Testis (tissue), 2 donors: ENCODE measurements at regions not wholly inside any gene's neighbourhood (a gene's known extent, or its start where the extent isn't known, plus 50 kb on each side); places are given as distances from the start of the nearest gene placed in this dataset.

Experiments
- DNase-seq: peaks from one replicate; pipeline ENCODE4 v3.0.0-alpha.2; 2019
- H3K27ac ChIP-seq, 2 donors: fragments of 200-600 bp; sonication (generic); one replicate each; pipeline ENCODE4 v1.5.1; 2019
- H3K27me3 ChIP-seq: fragments of 200-600 bp; sonication (generic); one replicate; pipeline ENCODE4 v1.5.1; 2019
- H3K36me3 ChIP-seq: fragments of 200-600 bp; sonication (generic); one replicate; pipeline ENCODE4 v1.5.1; 2017; ENCODE audit warnings: low read depth; ENCODE audit errors: missing control alignments
- H3K4me1 ChIP-seq: fragments of 200-600 bp; sonication (generic); one replicate; pipeline ENCODE4 v1.5.1; 2019
- H3K4me3 ChIP-seq, 2 donors: fragments of 200-600 bp; sonication (generic); one replicate each; pipeline ENCODE4 v1.5.1; 2017 to 2019
- H3K9me3 ChIP-seq: fragments of 200-600 bp; sonication (generic); one replicate; pipeline ENCODE4 v1.5.1; 2017
- POLR2A ChIP-seq: fragments of 450-650 bp; IDR thresholded peaks from one replicate; pipeline ENCODE4 v1.6.1; 2017; ENCODE audit warnings: antibody characterized with exemption, mild to moderate bottlenecking, moderate library complexity
- WGBS, 2 donors: methylation state at CpG; one replicate each; pipeline ENCODE4 v1.1.5; 2018; 5-methylcytosine and 5-hydroxymethylcytosine counted together
- intact Hi-C: fragments of 100-400 bp; cut with DNase I; formaldehyde crosslinking; loops from one replicate; pipeline ENCODE4 v1.15.1; 2023; ENCODE audit warnings: low total_unique reads
- TF ChIP-seq, protein P1 (sequence below), 3 experiments: fragments of 450-650 bp in 2 of 3; fragments of 200-600 bp in 1 of 3; sonication (generic) in 1 of 3; IDR thresholded peaks; one replicate each; pipeline ENCODE4 v1.5.1; 2016 to 2019; ENCODE audit warnings: antibody characterized with exemption in 3 of 3, mild to moderate bottlenecking in 2 of 3, moderate library complexity in 1 of 3

DNA sequence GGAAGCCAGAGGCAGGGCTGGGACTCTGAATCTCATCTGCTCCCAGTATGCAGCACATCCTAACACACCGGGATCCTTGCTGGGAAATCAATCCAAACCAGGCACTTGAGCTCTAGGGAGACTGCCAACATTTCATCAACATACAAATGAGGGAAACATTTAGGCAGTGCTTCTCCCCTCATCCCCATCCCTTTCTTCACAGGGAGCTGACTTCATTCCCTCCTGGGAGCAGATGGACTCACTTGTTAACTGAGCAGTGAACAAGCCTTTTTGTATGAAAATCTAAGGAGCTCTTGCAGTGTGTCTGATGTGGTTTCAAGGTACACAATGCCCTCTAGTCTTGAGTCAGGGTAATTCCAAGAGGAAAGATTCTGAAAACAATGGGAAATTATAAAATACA, 96.3 kb downstream of the TMEM114 start:
- H3K36me3 ChIP-seq: no peaks in the 10 kb centered on the region
- no peaks in the 10 kb centered on the region for H3K9me3 ChIP-seq
- intact Hi-C loops: no loop called here
- no peaks in the 10 kb centered on the region for H3K27me3 ChIP-seq
- no peak for DNase-seq
- TF ChIP-seq POLR2A: no peak
- TF ChIP-seq, protein P1, sequence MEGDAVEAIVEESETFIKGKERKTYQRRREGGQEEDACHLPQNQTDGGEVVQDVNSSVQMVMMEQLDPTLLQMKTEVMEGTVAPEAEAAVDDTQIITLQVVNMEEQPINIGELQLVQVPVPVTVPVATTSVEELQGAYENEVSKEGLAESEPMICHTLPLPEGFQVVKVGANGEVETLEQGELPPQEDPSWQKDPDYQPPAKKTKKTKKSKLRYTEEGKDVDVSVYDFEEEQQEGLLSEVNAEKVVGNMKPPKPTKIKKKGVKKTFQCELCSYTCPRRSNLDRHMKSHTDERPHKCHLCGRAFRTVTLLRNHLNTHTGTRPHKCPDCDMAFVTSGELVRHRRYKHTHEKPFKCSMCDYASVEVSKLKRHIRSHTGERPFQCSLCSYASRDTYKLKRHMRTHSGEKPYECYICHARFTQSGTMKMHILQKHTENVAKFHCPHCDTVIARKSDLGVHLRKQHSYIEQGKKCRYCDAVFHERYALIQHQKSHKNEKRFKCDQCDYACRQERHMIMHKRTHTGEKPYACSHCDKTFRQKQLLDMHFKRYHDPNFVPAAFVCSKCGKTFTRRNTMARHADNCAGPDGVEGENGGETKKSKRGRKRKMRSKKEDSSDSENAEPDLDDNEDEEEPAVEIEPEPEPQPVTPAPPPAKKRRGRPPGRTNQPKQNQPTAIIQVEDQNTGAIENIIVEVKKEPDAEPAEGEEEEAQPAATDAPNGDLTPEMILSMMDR (IDR thresholded peaks at IDR 0.05): no peak
- WGBS, 2 donors: 50 to 58% methylated on average over 1 of the region's 1 CpG
- no peak overlapping the region for H3K27ac ChIP-seq
- H3K4me3 ChIP-seq: no peak overlapping the region
- H3K4me1 ChIP-seq: no peaks in the 10 kb centered on the region

DNA sequence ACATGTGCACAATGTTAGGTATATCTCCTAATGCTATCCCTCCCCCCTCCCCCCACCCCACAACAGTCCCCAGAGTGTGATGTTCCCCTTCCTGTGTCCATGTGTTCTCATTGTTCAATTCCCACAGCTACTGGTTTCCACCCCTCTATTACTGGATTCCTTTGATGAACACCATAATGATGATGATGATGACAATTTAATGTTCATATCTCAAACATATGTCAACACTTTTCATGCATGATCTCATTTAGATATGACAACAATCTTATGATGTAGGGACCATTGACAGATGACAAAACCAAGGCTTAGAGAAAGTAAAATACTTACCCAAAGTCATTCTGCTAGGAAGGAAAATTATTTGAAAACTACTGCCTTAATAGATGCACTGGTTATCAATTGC, 97.6 kb downstream of the TMEM114 start:
- TF ChIP-seq POLR2A: no peak
- TF ChIP-seq, protein P1 (IDR thresholded peaks at IDR 0.05): no peak
- Histone ChIP-seq H3K4me3 (no peak overlapping the region), H3K4me1 (no peaks in the 10 kb centered on the region), H3K36me3 (no peaks in the 10 kb centered on the region), H3K27ac (no peak overlapping the region), H3K27me3 (no peaks in the 10 kb centered on the region), H3K9me3 (no peaks in the 10 kb centered on the region)
- DNase-seq: no peak
- intact Hi-C loops: no loop called here

DNA sequence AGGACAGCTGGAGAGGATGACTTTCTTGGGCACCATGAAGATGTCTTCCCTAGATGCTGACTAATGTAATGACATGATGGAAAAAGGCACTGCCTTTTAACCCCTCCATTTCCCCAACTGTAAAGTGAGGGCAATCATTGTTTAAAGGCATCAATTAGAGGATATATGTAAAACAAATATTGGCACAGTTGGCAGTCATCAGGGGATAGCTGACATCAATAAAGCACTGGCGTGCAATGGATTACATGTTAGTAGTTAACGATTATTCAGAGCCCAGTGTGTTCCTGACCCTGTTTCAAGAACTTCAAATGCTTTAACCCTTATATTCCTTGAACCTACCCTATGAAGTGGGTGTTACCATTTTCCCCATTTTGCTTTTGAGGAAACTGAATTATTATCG, 100.7 kb downstream of the TMEM114 start:
- no peaks in the 10 kb centered on the region for H3K36me3 ChIP-seq
- H3K27ac ChIP-seq: no peak overlapping the region
- TF ChIP-seq POLR2A: no peak
- TF ChIP-seq, protein P1 (IDR thresholded peaks at IDR 0.05): no peak
- no peaks in the 10 kb centered on the region for H3K27me3 ChIP-seq
- H3K4me3 ChIP-seq: no peak overlapping the region
- DNase-seq: no peak
- no peaks in the 10 kb centered on the region for H3K4me1 ChIP-seq
- intact Hi-C loops: no loop called here
- 52 to 63% methylated on average over 3 of the region's 3 CpGs for WGBS, 2 donors
- no peaks in the 10 kb centered on the region for H3K9me3 ChIP-seq

DNA sequence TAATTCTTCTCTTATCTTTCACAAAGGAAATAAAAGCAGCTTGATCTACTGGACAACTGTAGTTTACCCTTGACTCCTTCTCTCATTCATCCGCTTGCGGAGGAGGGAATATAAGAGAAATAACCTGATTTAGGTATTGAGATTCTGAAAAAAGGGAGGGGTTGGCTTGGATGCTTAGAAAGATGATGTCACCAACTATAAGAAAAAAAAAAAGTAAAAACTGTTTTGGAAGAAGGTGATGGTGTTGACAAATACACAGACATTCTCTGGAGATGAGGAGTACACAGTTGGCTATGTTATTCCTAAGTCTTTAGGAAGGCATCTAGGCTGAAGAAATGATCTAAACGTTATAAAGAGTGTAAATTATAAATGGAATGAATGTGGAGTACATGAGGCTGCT, 103.3 kb downstream of the TMEM114 start:
- intact Hi-C loops: no loop called here
- no peak for DNase-seq
- WGBS, 2 donors: 77 to 82% methylated on average over 3 of the region's 3 CpGs
- H3K9me3 ChIP-seq: no peaks in the 10 kb centered on the region
- H3K36me3 ChIP-seq: no peaks in the 10 kb centered on the region
- no peaks in the 10 kb centered on the region for H3K27me3 ChIP-seq
- H3K27ac ChIP-seq: no peak overlapping the region
- no peaks in the 10 kb centered on the region for H3K4me1 ChIP-seq
- TF ChIP-seq, protein P1 (IDR thresholded peaks at IDR 0.05): no peak
- no peak for TF ChIP-seq POLR2A
- no peak overlapping the region for H3K4me3 ChIP-seq

DNA sequence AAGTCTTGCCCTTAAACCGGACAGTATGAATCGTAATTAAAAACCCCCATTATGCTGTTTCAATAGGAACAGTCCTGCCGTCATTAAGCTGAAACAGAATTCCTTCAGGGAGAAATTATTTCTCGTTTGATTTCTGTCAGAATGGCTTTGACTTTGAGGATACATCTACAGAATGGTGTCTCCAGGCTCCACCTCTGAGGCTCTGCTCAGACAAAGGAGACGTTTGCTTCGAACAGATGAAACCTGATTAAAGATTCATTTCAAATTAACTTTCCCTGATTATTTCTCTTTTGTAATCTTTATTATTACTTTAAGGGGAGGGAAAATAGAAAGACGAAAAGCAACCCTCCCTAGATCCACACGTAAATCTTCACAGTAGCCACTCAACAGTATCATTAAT, 106.9 kb downstream of the TMEM114 start:
- Histone ChIP-seq H3K27me3 (no peaks in the 10 kb centered on the region), H3K4me1 (no peaks in the 10 kb centered on the region), H3K27ac (no peak overlapping the region), H3K4me3 (no peak overlapping the region), H3K9me3 (no peaks in the 10 kb centered on the region), H3K36me3 (no peaks in the 10 kb centered on the region)
- TF ChIP-seq POLR2A: no peak
- TF ChIP-seq, protein P1 (IDR thresholded peaks at IDR 0.05): no peak
- DNase-seq: no peak
- intact Hi-C loops: no loop called here
- WGBS, 2 donors: 59 to 61% methylated on average over 8 of the region's 8 CpGs
